HepG2 (cell line): ENCODE measurements at regions not wholly inside any gene's neighbourhood (a gene's known extent, or its start where the extent isn't known, plus 50 kb on each side); places are given as distances from the start of the nearest gene placed in this dataset.

Source experiments
- CEBPG ChIP-seq: IDR thresholded peaks from 2 replicates; pipeline ENCODE4 v1.6.1; 2016
- HMG20B ChIP-seq: conservative IDR thresholded peaks from 2 replicates; pipeline ENCODE4 v1.6.1; 2016; ENCODE audit warnings: missing genetic modification reagents, missing compliant biosample characterization
- HOXA7 ChIP-seq: sonication (generic); formaldehyde crosslinking; IDR thresholded peaks from 2 replicates; pipeline ENCODE4 v1.8.1; 2022; ENCODE audit warnings: mild to moderate bottlenecking, missing genetic modification reagents, moderate library complexity
- JARID2 ChIP-seq: sonication (generic); formaldehyde crosslinking; IDR thresholded peaks from 2 replicates; pipeline ENCODE4 v1.8.1; 2023; ENCODE audit warnings: missing genetic modification reagents, inconsistent platforms; ENCODE audit not compliant: insufficient replicate concordance
- NR2F2 ChIP-seq: IDR thresholded peaks from 2 replicates; pipeline ENCODE4 v1.6.1; 2012; ENCODE audit warnings: low read depth, inconsistent platforms, borderline replicate concordance
- NR2F6 ChIP-seq, 2 experiments: IDR thresholded peaks; 2 replicates each; pipeline ENCODE4 v1.6.1; 2016; ENCODE audit warnings: antibody characterized with exemption in 1 of 2, mild to moderate bottlenecking in 1 of 2
- POLR2G ChIP-seq: fragments of 200-400 bp; formaldehyde crosslinking; IDR thresholded peaks from 2 replicates; pipeline ENCODE4 v1.6.1; 2018; ENCODE audit warnings: mild to moderate bottlenecking, low read depth, low read length, moderate library complexity
- RBAK ChIP-seq: sonication (generic); formaldehyde crosslinking; IDR thresholded peaks from 2 replicates; pipeline ENCODE4 v1.5.1; 2020; ENCODE audit warnings: mild to moderate bottlenecking, missing genetic modification reagents
- SIX1 ChIP-seq: sonication (generic); formaldehyde crosslinking; IDR thresholded peaks from 2 replicates; pipeline ENCODE4 v1.4.0; 2020; ENCODE audit warnings: missing genetic modification reagents, borderline replicate concordance
- TCF7 ChIP-seq: sonication (generic); IDR thresholded peaks from 2 replicates; pipeline ENCODE4 v1.6.1; 2016; ENCODE audit warnings: antibody characterized with exemption, low read depth
- TP53 ChIP-seq: sonication (generic); formaldehyde crosslinking; conservative IDR thresholded peaks from 2 replicates; pipeline ENCODE4 v1.4.0; 2020; ENCODE audit warnings: missing genetic modification reagents
- ZNF430 ChIP-seq: sonication (generic); formaldehyde crosslinking; IDR thresholded peaks from 2 replicates; pipeline ENCODE4 v1.9.0; 2021; ENCODE audit warnings: mild to moderate bottlenecking, missing genetic modification reagents
- ZNF563 ChIP-seq: sonication (generic); formaldehyde crosslinking; IDR thresholded peaks from 2 replicates; pipeline ENCODE4 v1.8.0; 2022; ENCODE audit warnings: mild to moderate bottlenecking, moderate library complexity, missing genetic modification reagents
- TF ChIP-seq, protein P1 (sequence below): sonication (generic); formaldehyde crosslinking; IDR thresholded peaks from 2 replicates; pipeline ENCODE4 v1.4.0; 2020; ENCODE audit warnings: missing genetic modification reagents, borderline replicate concordance
- TF ChIP-seq, protein P2 (sequence below): sonication (generic); formaldehyde crosslinking; IDR thresholded peaks from 2 replicates; pipeline ENCODE4 v1.5.0; 2020; ENCODE audit warnings: mild to moderate bottlenecking, low read depth, missing genetic modification reagents, borderline replicate concordance
- TF ChIP-seq, protein P3 (sequence below): IDR thresholded peaks from 2 replicates; pipeline ENCODE4 v1.6.1; 2016
- TF ChIP-seq, protein P4 (sequence below): sonication (generic); formaldehyde crosslinking; IDR thresholded peaks from 2 replicates; pipeline ENCODE4 v1.5.1; 2020; ENCODE audit warnings: missing genetic modification reagents, mild to moderate bottlenecking, borderline replicate concordance
- TF ChIP-seq, protein P5 (sequence below): sonication (generic); formaldehyde crosslinking; IDR thresholded peaks from 2 replicates; pipeline ENCODE4 v1.4.0; 2020; ENCODE audit warnings: missing genetic modification reagents

DNA sequence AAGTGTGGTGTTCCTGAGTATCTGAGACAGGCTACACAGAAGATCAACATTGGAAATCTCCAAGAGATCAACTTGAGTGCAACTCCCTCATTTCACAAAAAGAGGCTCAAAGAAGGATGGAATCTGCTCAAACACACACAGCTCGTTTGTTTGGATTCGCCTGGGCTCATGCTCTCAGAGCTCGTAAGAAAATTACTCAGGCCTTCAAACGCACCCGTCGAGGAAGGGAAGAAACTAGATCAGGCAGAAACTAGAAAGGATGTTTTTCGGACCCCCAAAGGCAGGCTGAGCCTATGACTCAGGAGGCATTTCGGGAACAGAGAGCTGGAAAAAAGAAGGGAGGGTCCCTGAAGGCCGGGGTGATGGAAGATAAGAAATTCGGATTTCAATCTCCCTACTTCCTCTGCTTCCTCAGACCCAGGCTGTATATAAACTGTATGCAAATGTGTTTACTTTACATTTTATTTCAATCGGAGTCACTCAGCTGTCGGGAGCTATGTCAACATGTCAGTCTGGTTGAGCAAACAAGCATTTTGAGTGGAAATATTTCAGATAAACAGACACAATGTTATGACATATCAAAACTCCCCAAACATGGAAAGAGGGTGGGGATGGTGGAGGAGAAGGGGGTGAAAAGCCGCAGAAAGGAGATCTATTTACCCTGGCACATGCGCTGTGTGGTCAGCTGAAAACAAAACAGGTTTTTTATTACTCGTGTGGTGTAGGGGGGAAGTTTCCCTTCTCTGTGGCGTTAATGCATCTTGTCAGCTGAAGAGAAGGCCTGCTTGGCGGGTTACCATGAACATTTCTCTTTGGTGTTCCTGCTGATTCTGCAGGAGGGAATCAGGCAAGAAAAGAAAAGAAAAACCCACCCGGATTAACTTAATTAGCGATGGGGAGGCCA lies 129.1 kb upstream of the TBX3 start (continued):
- TF ChIP-seq, protein P1, sequence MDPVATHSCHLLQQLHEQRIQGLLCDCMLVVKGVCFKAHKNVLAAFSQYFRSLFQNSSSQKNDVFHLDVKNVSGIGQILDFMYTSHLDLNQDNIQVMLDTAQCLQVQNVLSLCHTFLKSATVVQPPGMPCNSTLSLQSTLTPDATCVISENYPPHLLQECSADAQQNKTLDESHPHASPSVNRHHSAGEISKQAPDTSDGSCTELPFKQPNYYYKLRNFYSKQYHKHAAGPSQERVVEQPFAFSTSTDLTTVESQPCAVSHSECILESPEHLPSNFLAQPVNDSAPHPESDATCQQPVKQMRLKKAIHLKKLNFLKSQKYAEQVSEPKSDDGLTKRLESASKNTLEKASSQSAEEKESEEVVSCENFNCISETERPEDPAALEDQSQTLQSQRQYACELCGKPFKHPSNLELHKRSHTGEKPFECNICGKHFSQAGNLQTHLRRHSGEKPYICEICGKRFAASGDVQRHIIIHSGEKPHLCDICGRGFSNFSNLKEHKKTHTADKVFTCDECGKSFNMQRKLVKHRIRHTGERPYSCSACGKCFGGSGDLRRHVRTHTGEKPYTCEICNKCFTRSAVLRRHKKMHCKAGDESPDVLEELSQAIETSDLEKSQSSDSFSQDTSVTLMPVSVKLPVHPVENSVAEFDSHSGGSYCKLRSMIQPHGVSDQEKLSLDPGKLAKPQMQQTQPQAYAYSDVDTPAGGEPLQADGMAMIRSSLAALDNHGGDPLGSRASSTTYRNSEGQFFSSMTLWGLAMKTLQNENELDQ (CRISPR knock-in tag), result no peak
- peak; percentile 22; the same call in 1 of the 2 replicates for TF ChIP-seq CEBPG (CRISPR knock-in tag)
- TF ChIP-seq, protein P2, sequence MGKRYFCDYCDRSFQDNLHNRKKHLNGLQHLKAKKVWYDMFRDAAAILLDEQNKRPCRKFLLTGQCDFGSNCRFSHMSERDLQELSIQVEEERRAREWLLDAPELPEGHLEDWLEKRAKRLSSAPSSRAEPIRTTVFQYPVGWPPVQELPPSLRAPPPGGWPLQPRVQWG (CRISPR knock-in tag), result no peak
- TF ChIP-seq NR2F6 (IDR thresholded peaks at IDR 0.05), result 0 out of 2 replicates have a peak, but pooled peaks have one; percentile 13
- TF ChIP-seq NR2F6 (CRISPR knock-in tag; IDR thresholded peaks at IDR 0.05), result no peak
- TF ChIP-seq ZNF430 (CRISPR knock-in tag), result no peak
- TF ChIP-seq POLR2G, result no peak
- TF ChIP-seq NR2F2, result 0 out of 2 replicates have a peak, but pooled peaks have one; percentile 48
- TF ChIP-seq TCF7, result peak; percentile 25; the same call in 1 of the 2 replicates
- no peak for TF ChIP-seq HOXA7 (CRISPR knock-in tag)
- TF ChIP-seq RBAK (CRISPR knock-in tag), result no peak
- TF ChIP-seq, protein P3, sequence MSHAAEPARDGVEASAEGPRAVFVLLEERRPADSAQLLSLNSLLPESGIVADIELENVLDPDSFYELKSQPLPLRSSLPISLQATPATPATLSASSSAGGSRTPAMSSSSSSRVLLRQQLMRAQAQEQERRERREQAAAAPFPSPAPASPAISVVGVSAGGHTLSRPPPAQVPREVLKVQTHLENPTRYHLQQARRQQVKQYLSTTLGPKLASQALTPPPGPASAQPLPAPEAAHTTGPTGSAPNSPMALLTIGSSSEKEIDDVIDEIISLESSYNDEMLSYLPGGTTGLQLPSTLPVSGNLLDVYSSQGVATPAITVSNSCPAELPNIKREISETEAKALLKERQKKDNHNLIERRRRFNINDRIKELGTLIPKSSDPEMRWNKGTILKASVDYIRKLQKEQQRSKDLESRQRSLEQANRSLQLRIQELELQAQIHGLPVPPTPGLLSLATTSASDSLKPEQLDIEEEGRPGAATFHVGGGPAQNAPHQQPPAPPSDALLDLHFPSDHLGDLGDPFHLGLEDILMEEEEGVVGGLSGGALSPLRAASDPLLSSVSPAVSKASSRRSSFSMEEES (CRISPR knock-in tag), result 0 out of 2 replicates have a peak, but pooled peaks have one; percentile 23
- TF ChIP-seq TP53 (CRISPR knock-in tag), result no peak
- TF ChIP-seq SIX1 (CRISPR knock-in tag), result no peak
- TF ChIP-seq HMG20B, result peak; percentile 78
- TF ChIP-seq, protein P4, sequence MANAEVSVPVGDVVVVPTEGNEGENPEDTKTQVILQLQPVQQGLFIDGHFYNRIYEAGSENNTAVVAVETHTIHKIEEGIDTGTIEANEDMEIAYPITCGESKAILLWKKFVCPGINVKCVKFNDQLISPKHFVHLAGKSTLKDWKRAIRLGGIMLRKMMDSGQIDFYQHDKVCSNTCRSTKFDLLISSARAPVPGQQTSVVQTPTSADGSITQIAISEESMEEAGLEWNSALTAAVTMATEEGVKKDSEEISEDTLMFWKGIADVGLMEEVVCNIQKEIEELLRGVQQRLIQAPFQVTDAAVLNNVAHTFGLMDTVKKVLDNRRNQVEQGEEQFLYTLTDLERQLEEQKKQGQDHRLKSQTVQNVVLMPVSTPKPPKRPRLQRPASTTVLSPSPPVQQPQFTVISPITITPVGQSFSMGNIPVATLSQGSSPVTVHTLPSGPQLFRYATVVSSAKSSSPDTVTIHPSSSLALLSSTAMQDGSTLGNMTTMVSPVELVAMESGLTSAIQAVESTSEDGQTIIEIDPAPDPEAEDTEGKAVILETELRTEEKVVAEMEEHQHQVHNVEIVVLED (CRISPR knock-in tag), result no peak
- no peak for TF ChIP-seq ZNF563 (CRISPR knock-in tag)
- TF ChIP-seq JARID2, result no peak
- TF ChIP-seq, protein P5, sequence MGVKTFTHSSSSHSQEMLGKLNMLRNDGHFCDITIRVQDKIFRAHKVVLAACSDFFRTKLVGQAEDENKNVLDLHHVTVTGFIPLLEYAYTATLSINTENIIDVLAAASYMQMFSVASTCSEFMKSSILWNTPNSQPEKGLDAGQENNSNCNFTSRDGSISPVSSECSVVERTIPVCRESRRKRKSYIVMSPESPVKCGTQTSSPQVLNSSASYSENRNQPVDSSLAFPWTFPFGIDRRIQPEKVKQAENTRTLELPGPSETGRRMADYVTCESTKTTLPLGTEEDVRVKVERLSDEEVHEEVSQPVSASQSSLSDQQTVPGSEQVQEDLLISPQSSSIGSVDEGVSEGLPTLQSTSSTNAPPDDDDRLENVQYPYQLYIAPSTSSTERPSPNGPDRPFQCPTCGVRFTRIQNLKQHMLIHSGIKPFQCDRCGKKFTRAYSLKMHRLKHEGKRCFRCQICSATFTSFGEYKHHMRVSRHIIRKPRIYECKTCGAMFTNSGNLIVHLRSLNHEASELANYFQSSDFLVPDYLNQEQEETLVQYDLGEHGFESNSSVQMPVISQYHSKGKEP (CRISPR knock-in tag), result no peak
